GM04503 (cell line): ENCODE measurements at regions not wholly inside any gene's neighbourhood (a gene's known extent, or its start where the extent isn't known, plus 50 kb on each side); places are given as distances from the start of the nearest gene placed in this dataset.
A peak's percentile ranks its signal among the peaks of the same experiment; 100 is the strongest.

ENCODE experiments used
- DNase-seq: peaks from one replicate; pipeline ENCODE4 v3.0.0-alpha.2; 2012; ENCODE audit warnings: low read depth

DNA sequence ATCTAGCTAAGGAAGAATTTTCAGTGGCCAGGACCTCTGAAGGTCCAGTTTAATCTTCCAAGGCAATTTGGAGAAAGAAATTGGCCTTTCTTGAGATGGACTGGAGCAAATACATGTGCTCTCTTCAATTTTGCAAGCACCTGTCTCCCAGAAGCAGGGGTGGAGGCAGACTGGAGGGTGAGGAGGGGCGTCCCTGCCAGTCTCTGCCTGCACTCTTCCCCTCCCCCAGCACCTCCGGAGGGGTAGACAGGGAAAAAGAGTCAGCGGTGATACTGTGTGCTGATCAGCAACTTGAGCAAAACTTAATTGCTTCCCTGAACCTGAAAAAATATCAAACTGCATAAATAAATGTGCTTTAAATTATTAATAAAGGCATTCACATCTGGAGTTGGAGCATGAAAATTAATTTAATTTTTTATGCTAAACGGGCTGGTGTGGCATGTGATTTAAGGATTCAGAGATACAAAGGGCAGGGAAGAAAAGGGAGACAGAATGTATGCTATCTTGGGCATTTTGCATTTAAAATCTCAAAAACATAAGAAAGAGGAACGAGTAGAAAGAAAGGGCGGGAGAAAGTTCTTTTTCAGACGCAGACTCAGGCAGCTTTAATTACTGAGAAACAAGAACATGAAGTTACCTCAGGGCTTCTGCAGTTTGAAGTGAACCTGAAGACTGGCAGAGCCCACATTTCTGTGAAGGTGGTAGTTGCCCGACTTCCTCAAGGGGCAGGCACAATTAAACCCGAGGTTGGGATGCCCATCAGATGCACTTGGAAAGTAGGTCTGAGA lies 319.7 kb downstream of the UACA start:
- DNase-seq, result no peak

DNA sequence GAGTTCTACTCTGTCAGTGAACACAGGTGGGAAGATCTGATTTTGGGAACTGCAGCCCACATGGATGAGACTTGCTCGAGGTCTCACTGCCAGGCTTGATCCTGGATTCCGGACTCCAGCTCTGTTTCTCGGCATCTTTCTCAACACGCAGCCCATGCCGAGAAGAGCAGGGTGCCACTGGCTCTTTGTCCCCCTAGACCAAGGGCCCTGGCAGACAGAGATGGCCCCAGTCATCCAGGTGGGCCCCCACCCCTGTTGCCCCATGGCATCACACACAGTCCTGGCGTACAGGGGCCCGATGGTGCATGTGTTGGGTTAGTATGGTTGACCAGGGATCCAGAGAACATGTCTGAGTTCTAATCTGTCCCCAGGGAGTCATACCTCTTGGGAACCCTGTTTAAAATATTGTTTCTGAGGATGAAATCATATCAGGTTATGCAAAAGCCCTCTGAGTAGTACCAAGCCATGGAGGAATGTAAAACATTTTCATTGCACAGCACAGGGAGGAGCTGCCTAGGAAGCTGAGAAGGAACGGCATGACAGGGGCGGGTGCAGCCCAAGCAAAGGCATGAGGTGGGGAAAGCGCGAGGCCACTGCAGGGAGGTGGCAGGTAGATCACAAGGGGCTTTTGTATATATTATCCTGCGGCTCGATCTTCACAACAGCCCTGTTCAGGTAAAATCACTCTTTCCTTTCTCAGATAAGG lies 320.6 kb downstream of the UACA start:
- DNase-seq, result no peak

DNA sequence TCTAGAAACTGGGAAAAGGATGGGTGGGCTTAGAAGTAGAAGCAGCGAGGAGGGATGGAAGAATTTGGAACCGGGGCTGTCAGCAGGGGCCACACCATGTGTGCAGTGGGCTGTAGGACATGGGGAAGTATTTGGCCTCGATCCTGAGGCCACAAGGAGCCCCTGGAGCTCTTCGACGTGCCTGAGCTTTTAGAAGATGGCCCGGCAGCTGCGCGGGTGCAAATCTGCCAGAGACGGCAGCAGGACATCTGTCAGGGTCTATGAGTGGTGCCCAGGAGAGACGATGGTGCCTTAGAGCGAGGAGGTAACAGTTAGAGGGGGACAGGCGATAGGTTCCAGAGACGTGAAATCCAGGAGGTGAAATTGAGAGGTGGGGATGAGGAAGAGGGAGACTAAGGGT lies 321.1 kb downstream of the UACA start:
- DNase-seq, result no peak

DNA sequence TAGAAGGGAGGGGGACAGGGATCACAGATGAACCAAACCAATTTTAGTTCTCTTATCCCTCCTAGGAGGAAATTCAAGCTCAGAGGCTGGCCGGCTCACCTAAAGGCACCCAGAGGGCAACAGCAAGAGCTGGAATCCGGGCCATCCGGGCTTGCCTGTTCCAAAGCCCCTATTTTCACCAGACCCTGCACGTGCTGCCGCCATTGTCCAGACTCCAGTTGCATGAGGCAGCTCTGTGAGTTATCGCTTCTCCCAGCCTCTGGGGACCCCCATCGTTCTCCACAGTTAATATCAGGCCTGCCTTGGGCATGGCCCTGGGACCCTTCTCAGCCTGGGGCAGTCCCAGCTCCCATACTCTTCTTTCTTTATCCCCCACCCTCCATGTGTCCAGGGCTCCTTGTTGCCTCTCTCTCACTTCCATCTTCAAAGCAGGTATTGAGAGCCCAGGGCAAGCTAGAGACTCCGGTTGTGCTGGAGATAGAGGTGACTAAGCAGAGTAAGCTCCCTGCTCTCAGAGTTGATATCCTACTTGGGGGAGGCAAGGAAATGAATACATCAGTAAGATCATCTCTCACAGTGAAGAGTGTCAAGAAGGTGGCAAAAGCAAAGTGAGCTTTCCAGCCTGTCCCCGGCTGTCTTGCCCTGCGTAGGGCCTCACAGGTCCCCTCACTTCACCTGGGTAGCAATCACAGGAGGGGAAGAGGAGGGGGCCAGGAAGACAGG lies 322.8 kb downstream of the UACA start:
- DNase-seq, result no peak

DNA sequence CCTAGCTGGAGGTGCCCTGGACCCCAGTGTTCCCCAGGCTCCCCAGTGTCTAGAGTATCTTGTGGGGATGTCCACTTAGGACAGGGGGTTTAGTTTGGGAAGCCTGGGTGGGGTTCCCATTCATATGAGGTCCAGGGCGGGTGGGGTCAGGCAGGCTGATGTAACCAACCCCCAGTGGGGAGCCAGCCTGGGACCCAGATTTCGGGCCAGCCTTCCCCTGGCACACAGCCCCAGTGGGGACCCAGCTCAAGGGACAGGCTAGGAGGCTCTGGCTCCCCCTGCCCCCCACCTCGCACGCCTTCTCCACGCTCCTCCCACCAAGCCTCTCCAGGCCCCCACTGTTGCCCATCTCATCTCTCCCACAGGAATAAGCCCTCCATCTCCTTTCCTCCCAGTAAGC lies 323.5 kb downstream of the UACA start:
- DNase-seq, result no peak

DNA sequence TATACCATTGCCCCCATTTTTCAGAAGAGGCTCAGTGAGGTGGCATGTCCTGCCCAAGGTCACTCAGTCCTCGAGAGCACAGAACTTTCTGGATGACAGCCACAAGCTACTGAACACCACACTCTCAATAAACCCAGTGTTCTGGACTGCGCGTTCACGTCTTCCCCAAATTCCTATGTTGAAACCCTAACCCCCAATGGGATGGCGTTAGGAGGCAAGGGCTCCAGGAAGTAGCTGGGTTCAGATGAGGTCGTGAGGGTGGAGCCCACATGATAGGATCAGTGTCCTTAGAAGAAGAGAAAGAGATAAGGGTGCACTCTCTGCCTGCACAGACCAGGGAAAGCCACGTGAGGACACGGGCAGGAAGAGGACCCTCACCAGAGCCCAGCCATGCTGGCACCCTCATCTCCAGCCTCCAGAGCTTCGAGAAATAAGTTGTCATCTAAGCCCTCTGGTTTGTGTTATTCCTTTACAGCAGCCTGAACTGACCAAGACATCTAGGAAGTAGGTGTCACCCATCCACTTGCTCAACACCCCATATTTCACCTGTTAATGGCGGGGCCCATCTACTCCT lies 324.0 kb downstream of the UACA start:
- DNase-seq, result no peak

DNA sequence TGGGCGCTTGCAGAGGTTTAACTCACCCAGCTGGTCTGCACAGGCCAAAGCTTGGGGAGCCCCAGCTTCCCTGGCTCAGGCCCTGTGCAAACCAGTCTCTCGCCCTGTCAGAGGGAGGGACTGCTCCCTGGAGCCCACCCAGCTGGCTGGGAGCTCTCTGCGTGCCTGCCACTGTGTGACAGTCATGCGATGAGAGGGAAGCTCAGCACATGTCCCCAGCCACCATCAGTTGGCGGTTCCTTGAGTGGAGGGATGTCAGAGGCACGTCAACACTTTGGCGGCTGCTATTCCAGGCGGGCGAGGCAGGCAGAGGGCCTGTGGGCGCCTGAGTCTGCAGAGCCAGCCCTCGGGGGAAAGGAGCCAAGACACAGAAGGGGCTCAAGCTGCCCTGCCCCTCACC lies 324.6 kb downstream of the UACA start:
- no peak for DNase-seq

DNA sequence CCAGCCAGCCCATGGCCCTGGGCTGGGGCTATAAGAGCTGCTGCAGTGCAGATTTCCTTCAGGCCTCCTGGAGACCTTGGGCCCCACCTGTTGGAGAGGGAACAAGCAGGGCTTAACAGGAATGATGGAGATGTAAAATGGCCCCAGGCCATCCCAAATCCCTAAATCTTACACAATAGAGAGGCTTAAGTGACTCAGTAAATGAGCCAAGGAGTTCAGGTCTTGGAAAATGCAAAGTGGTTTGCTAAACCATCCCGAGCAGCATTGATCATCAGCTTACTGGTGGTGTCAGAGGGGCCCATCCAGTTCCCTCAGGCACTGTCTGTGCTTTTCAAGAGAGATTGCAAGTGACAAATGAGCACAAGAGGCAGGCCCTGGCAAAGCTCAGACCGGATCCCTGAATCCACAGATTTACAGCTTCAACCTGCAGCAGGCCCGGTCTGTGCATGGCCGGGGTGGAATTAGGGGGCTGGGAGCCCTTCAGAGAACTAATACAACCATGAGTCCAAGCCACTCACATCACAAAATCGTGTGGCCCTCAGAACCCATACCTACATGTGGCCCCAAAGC lies 325.4 kb downstream of the UACA start:
- no peak for DNase-seq

DNA sequence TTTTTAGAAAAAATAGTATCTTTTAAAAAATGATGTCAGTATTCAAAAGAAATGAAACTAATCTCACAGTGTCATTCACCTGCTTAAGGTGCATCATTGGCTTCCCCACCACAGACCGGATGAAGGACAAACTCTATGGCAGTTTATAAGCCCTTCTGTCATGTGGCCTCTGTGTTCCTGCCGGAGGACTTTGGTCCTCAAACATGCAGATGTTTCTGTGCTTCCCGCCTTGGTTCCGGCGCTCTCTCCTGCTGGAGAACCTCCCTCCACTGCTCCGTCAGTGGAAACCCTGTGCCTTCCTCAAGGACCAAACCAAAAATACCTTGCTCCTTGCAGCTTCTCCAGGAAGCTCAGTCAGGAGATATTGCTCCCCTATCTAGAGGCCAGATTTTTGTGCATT lies 326.3 kb downstream of the UACA start:
- DNase-seq, result no peak

DNA sequence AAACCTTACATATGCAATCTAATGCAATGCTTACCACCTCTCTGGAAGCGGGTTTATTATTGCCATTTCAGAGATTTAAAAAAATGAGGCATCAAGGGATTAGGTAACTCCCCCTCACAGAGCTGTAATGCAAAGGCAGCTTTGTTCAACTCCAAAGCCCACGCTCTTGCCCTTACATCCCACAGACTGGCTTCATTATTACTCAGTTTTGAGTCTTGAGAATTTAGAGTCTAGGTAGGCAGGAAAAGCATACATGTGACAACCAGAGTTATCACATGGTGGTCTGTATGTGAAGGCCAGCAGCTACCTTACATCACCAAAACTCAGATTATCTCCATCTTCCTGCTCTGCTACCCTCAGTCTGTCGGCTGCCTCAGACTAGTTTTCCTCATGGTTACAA lies 326.9 kb downstream of the UACA start:
- no peak for DNase-seq

DNA sequence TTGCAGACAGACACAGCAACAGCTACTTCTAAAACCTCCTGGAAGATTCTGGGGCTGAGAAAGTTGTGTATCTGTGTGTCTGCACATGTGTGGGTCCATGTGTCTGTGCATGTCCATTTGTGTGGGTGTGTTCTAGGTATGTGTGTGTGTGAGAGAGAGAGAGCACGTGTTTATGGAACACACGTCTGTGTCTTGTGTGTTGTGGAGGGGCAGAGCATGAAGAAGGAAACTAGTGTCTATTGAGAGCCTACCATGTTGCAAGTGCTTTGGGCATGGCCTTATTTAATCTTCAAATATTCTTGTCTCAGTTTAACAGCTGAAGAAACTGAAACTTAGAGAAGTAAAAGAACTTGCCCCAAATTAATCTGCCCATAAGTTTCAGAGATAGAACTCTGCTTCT lies 327.5 kb downstream of the UACA start:
- no peak for DNase-seq

DNA sequence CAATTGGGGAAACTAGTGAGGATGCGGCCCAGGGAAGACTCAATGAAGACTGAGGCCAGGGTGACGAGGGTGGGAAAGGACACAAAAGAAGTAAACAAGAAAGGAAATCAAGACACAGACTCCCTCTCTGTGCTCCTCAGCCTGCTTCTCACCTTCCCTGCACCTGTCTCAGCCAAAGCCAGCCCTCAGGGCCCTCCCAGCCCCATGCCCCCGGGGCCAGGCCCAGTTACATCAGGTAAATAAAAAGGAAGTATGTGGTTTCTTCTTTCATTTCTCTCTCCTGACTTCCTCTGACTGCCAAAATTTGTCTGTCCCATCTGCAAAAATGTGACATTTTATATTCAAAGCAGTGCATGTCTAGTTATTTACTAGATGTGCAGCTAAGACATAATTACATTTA lies 328.0 kb downstream of the UACA start:
- no peak for DNase-seq

DNA sequence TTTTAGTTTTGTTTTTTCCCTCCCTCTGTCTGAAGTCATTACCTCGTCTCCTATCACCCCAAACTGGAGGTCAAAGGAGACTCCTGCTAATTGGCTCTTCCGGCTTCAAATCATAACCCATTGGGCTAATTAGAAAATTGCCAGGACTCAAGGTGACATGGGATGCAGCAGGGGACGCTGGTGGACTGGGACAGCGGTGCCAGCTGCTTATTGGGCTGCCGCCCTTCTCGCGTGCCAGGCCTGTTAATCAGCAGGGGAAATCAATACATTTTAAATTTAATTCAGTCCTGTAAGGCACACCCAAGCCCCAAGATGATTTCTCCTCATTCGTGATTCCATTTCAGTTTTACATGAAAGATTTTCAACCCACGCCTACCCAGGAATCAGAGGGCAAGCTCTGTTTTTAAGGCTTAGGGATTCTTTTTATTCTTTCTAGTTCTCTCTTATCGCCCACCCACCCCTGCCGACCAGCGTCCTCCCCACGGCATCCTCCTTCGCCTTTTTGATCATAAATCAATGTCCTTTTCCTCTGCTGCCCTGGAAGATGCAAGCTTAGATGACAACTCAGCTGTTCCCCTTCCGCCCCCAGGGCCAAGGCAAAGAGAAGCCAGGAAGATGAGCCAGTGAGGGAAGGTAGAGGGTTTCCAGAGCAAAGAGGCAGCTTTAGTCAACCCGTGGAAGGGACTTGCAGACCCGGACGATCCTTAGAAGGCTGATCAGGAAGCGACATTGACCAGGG lies 329.6 kb downstream of the UACA start:
- DNase-seq, result no peak

DNA sequence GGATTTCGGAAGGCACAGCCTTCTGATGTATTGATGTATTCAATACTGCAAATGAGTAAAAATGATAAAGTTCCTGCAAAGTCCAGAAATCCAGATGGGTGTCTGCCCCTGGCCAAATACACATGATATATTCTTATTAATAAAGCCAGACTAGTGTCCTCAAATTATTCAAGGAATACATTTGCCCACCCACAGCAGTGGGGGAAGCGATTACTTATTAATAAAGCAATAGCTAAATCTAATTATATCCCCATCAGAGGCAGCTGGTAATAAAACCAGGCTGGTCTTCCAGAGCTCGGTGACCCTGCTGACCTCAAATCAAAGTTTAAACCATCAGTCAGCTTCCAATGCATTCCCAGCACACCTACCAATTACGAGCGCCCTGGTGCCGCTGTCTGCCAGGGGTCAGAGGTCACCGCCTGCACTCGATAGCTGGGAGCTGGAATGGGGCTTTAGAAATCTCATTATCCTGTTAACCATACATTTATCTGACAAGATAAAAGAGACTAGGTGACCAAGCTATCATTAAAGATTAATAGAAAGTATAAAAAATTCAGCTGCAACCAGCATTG lies 330.3 kb downstream of the UACA start:
- DNase-seq, result no peak

DNA sequence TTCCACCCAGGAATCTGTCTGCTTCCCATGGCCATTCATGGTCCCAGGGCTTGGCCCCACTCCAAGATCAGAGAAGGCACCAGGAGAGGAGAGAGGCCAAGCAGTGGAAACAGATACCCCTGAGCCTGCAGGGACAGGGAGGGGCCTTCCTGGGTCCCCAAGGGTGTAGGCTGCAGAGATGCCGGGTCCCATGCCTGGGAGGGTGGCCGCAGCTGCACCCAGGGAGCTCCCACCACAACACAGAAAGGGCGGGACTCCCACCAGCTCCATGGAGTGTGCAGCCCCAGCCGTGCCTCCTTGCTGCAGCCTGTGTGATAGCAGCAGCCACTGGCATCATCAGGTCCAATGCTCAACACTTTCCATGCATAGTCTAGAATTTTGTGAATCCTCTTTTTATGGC lies 331.5 kb downstream of the UACA start:
- no peak for DNase-seq

DNA sequence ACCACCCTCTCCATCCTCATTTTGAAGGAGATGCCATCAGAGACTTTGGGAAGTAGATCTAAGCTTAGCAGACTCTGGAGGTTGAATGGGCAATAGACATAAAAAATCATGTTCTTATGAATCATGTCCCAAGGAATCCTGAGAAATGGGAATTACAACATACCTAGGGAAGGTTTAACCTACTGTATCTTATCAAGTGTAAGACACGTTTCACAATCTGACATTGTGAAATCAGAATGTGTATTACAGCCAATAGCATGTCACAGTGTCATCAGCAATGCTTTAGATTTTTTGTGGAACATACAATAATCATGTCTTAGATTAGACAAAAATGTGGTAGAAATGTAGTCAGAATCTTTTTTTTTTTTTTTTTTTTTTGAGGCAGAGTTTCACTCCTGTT lies 332.4 kb upstream of the TLE3 start:
- peak; percentile 34 for DNase-seq

DNA sequence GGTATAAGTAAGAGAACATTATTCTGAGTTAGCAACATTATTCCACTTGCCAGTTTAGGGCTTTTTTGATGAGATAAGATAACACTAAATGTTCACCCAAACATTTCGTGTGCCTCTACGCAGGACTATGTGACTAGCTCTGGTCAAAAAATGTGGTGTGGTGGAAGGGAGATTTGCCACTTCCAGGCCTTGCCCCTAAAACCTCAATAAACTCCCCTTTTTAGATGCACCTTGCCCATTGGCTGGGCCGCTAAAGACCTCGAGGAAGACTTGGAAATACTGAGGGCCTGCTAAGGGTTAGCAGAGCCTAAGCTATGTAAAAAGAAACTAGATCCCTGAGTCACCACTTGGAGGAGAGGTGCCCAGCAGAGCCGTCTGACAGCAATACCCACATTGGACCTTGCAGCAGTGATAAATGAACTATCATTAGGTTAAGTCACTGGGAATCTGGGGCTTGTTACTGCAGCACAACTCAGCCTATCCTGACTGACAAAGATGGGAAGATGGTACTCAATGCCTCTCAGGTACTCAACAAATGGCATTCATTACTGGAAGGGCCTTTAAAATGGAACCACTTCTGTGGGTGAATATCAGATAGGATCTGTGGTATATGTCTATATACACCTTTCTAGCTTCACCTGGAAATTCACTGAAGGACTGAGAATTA lies 331.5 kb upstream of the TLE3 start:
- no peak for DNase-seq

DNA sequence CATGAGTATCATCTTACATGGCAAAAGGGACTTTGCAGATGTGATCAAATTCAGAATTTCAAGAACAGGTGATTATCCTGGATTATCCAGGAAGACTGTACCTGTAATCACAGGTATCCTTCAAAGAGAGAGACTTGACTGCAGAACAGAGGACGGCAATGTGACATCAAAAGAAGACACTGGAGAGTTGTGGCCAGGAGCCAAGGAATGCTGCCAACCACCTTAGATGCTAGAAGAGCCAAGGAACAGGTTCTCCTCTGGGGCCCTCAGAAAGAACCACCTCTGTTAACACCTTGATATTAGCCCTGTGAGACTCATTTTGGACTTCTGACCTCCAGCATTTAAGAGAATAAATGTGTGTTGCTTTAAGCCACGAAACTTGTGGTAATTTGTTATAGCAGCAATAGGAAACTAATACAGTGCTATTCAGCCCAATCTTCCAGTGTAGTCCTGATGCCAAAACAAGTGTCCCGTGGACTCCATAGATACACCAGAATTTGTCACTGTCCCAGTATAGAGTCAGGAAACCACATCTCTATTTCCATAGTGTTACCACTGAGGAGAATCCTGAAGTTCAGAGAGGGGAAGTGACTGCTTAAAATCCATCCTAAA lies 330.6 kb upstream of the TLE3 start:
- no peak for DNase-seq

DNA sequence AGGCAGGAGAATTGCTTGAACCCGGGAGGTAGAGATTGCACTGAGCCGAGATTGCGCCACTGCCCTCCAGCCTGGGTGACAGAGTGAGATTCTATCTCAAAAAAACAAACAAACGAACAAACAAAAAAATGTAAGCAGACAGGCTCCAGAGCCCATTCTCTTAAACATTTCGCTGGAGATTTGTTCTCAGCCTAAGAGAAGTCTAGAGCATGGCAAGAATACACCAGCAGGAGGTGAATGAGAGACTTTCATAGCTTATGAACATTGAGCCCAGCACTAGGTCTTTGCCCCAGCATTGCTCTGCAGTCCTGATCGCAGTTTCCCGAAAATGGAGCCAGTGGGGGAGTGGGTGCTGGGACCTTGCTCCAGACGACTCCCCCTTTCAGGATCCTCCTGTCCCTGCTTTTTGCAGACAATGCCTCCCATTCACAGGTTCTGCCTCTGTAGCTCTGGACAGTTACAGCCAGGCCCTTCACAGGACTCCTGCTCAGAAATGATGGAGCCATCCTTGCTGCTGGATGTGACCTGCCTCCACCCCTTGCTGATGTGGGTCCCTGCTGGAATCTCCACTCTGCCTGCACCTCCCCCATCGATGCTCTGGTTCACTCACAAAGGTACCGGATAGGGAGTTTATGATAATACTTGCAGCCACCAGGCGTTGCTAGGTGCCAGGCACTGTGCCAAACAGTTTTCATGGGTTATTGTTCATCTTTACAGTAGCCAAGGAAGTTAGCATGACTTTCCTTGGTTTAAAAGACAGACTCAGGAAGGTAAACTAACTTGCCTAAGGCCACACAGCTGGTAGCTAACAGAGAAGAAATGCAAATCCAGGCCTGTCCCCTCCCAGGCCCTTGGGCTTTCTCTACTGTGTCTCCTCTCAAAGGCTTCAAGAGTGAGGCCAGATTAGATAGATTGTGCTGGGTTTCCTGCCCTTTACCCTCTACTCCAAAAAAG lies 329.7 kb upstream of the TLE3 start:
- DNase-seq, result no peak
